Neural cell (in vitro differentiated cells): ENCODE measurements at regions not wholly inside any gene's neighbourhood (a gene's known extent, or its start where the extent isn't known, plus 50 kb on each side); places are given as distances from the start of the nearest gene placed in this dataset.

Source experiments
- H2AFZ ChIP-seq: fragments of 200-600, 300-800 bp; sonication (generic), shearing (Covaris generic); 2 replicates; pipeline ENCODE4 v1.6.0; 2014; ENCODE audit warnings: low read depth, mild to moderate bottlenecking, antibody characterized with exemption, low read length, moderate library complexity
- H3F3A ChIP-seq: fragments of 200-600 bp; shearing (Covaris generic); 2 replicates; pipeline ENCODE4 v1.6.1; 2016; ENCODE audit warnings: mild to moderate bottlenecking, moderate library complexity, mixed read lengths, antibody characterized with exemption, low read length; ENCODE audit not compliant: insufficient read depth, poor library complexity, severe bottlenecking
- H3K27ac ChIP-seq: fragments of 200-600, 300-800 bp; sonication (generic), shearing (Covaris generic); 2 replicates; pipeline ENCODE4 v1.5.1; 2014; ENCODE audit warnings: mild to moderate bottlenecking, low read length, moderate library complexity
- H3K27me3 ChIP-seq: fragments of 300-800, 200-600 bp; sonication (generic), shearing (Covaris generic); 2 replicates; pipeline ENCODE4 v1.6.0; 2014; ENCODE audit warnings: mild to moderate bottlenecking, low read depth, low read length, moderate library complexity; ENCODE audit not compliant: insufficient read depth
- H3K36me3 ChIP-seq: fragments of 300-800, 200-600 bp; sonication (generic), shearing (Covaris generic); 2 replicates; pipeline ENCODE4 v1.5.1; 2014; ENCODE audit warnings: mild to moderate bottlenecking, antibody characterized with exemption, low read length, moderate library complexity; ENCODE audit not compliant: insufficient read depth
- H3K4me2 ChIP-seq: fragments of 300-800, 200-600 bp; sonication (generic), shearing (Covaris generic); 2 replicates; pipeline ENCODE4 v1.6.0; 2014; ENCODE audit warnings: mild to moderate bottlenecking, low read length
- H3K4me3 ChIP-seq: fragments of 300-800, 200-600 bp; sonication (generic), shearing (Covaris generic); 2 replicates; pipeline ENCODE4 v1.5.1; 2014; ENCODE audit warnings: mild to moderate bottlenecking, low read length, moderate library complexity
- H3K79me2 ChIP-seq: fragments of 200-600 bp; shearing (Covaris generic); replicated peaks from 2 replicates; pipeline ENCODE4 v1.6.0; 2014; ENCODE audit warnings: mild to moderate bottlenecking, low read length, moderate library complexity; ENCODE audit not compliant: insufficient read depth
- H3K9ac ChIP-seq: fragments of 300-800, 200-600 bp; sonication (generic), shearing (Covaris generic); 2 replicates; pipeline ENCODE4 v1.6.1; 2016; ENCODE audit warnings: mild to moderate bottlenecking, low read length, mixed read lengths
- H3K9me2 ChIP-seq: fragments of 200-600 bp; shearing (Covaris generic); 2 replicates; pipeline ENCODE4 v1.6.1; 2016; ENCODE audit warnings: mild to moderate bottlenecking, low read length, mixed read lengths; ENCODE audit not compliant: insufficient read depth
- H3K9me3 ChIP-seq: fragments of 200-600, 300-800 bp; sonication (generic), shearing (Covaris generic); 2 replicates; pipeline ENCODE4 v1.6.1; 2016; ENCODE audit warnings: mild to moderate bottlenecking, mixed run types, low read length, moderate library complexity, mixed read lengths
- H4K20me1 ChIP-seq: fragments of 200-600 bp; shearing (Covaris generic); 2 replicates; pipeline ENCODE4 v1.6.1; 2016; ENCODE audit warnings: mild to moderate bottlenecking, mixed run types; ENCODE audit not compliant: insufficient read depth
- CTCF ChIP-seq: fragments of 450-650 bp; IDR thresholded peaks from 2 replicates; pipeline ENCODE4 v1.5.1; 2014; ENCODE audit warnings: antibody characterized with exemption, mild to moderate bottlenecking, moderate library complexity; ENCODE audit not compliant: poor library complexity, severe bottlenecking
- EP300 ChIP-seq: fragments of 450-650 bp; conservative IDR thresholded peaks from 2 replicates; pipeline ENCODE4 v1.6.1; 2014; ENCODE audit warnings: antibody characterized with exemption, mild to moderate bottlenecking, moderate library complexity; ENCODE audit not compliant: poor library complexity, severe bottlenecking
- EZH2 ChIP-seq: fragments of 200-600, 300-800 bp; shearing (Covaris generic), sonication (generic); IDR thresholded peaks from 2 replicates; pipeline ENCODE4 v1.6.1; 2014; ENCODE audit warnings: antibody characterized with exemption, low read length, borderline replicate concordance, mild to moderate bottlenecking; ENCODE audit not compliant: insufficient read depth, poor library complexity, severe bottlenecking
- MXI1 ChIP-seq: fragments of 450-650 bp; conservative IDR thresholded peaks from 2 replicates; pipeline ENCODE4 v1.6.1; 2014; ENCODE audit warnings: antibody characterized with exemption, mild to moderate bottlenecking; ENCODE audit not compliant: poor library complexity, severe bottlenecking
- POLR2AphosphoS5 ChIP-seq: IDR thresholded peaks from 2 replicates; pipeline ENCODE4 v1.6.1; 2012
- RAD21 ChIP-seq: fragments of 450-650 bp; conservative IDR thresholded peaks from 2 replicates; pipeline ENCODE4 v1.6.1; 2014; ENCODE audit warnings: antibody characterized with exemption, mild to moderate bottlenecking, moderate library complexity
- SMC3 ChIP-seq: fragments of 450-650 bp; conservative IDR thresholded peaks from 2 replicates; pipeline ENCODE4 v1.6.1; 2014; ENCODE audit warnings: antibody characterized with exemption, mild to moderate bottlenecking, moderate library complexity; ENCODE audit not compliant: poor library complexity
- TAF1 ChIP-seq: IDR thresholded peaks from 2 replicates; pipeline ENCODE4 v1.6.1; 2012; ENCODE audit warnings: low read depth
- TF ChIP-seq, protein P1 (sequence below): IDR thresholded peaks from 2 replicates; pipeline ENCODE4 v1.6.1; 2012; ENCODE audit warnings: borderline replicate concordance

- H3K4me3 ChIP-seq, result no peak overlapping the region
- no peaks in the 10 kb centered on the region for H3F3A ChIP-seq
- no peak overlapping the region for H3K27ac ChIP-seq
- H3K9me2 ChIP-seq, result no peaks in the 10 kb centered on the region
- H2AFZ ChIP-seq, result no peak overlapping the region
- H3K9me3 ChIP-seq, result no peaks in the 10 kb centered on the region
- H3K9ac ChIP-seq, result no peak overlapping the region
- H3K4me2 ChIP-seq, result no peak overlapping the region
- TF ChIP-seq EZH2 (no peak), MXI1 (no peak), SMC3 (no peak), EP300 (no peak), CTCF (no peak), TAF1 (no peak), POLR2AphosphoS5 (no peak), RAD21 (no peak)
- TF ChIP-seq, protein P1, sequence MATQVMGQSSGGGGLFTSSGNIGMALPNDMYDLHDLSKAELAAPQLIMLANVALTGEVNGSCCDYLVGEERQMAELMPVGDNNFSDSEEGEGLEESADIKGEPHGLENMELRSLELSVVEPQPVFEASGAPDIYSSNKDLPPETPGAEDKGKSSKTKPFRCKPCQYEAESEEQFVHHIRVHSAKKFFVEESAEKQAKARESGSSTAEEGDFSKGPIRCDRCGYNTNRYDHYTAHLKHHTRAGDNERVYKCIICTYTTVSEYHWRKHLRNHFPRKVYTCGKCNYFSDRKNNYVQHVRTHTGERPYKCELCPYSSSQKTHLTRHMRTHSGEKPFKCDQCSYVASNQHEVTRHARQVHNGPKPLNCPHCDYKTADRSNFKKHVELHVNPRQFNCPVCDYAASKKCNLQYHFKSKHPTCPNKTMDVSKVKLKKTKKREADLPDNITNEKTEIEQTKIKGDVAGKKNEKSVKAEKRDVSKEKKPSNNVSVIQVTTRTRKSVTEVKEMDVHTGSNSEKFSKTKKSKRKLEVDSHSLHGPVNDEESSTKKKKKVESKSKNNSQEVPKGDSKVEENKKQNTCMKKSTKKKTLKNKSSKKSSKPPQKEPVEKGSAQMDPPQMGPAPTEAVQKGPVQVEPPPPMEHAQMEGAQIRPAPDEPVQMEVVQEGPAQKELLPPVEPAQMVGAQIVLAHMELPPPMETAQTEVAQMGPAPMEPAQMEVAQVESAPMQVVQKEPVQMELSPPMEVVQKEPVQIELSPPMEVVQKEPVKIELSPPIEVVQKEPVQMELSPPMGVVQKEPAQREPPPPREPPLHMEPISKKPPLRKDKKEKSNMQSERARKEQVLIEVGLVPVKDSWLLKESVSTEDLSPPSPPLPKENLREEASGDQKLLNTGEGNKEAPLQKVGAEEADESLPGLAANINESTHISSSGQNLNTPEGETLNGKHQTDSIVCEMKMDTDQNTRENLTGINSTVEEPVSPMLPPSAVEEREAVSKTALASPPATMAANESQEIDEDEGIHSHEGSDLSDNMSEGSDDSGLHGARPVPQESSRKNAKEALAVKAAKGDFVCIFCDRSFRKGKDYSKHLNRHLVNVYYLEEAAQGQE, result no peak
- no peaks in the 10 kb centered on the region for H3K36me3 ChIP-seq
- H3K79me2 ChIP-seq, result peaks cover 42% of the 10 kb centered on the region
- H3K27me3 ChIP-seq, result no peaks in the 10 kb centered on the region
- no peaks in the 10 kb centered on the region for H4K20me1 ChIP-seq
Observed at GRCh38 chr17:77464988-77465357, 324.2 kb downstream of the SEC14L1 start.

- H3K4me3 ChIP-seq, result no peak overlapping the region
- no peaks in the 10 kb centered on the region for H3F3A ChIP-seq
- no peaks in the 10 kb centered on the region for H3K36me3 ChIP-seq
- no peak overlapping the region for H3K4me2 ChIP-seq
- H3K9ac ChIP-seq, result no peak overlapping the region
- no peak overlapping the region for H2AFZ ChIP-seq
- H3K27me3 ChIP-seq, result no peaks in the 10 kb centered on the region
- no peak overlapping the region for H3K27ac ChIP-seq
- no peaks in the 10 kb centered on the region for H4K20me1 ChIP-seq
- H3K79me2 ChIP-seq, result peaks cover 42% of the 10 kb centered on the region
- no peak for TF ChIP-seq CTCF
- no peak for TF ChIP-seq MXI1
- no peak for TF ChIP-seq EP300
- no peak for TF ChIP-seq POLR2AphosphoS5
- TF ChIP-seq SMC3, result no peak
- TF ChIP-seq EZH2, result no peak
- TF ChIP-seq, protein P1, result no peak
- TF ChIP-seq TAF1, result no peak
- no peak for TF ChIP-seq RAD21
- no peaks in the 10 kb centered on the region for H3K9me2 ChIP-seq
- no peaks in the 10 kb centered on the region for H3K9me3 ChIP-seq
Observed at GRCh38 chr17:77465358-77466041, 324.7 kb downstream of the SEC14L1 start.
